NCI-H82 (cell line): ENCODE measurements at regions not wholly inside any gene's neighbourhood (a gene's known extent, or its start where the extent isn't known, plus 50 kb on each side); places are given as distances from the start of the nearest gene placed in this dataset.

Experiments
- DNase-seq: peaks from one replicate; lab custom pipeline; 2025; lab: John Stamatoyannopoulos, UW

- DNase-seq = no peak
Observed at GRCh38 chr7:52980129-52980528, 55.3 kb upstream of the POM121L12 start.

GRCh38 chr7:52973126-52973525, 62.3 kb upstream of the POM121L12 start:
- no peak for DNase-seq

- DNase-seq = no peak
Observed at GRCh38 chr7:52962402-52963076, 72.9 kb upstream of the POM121L12 start.

- DNase-seq = no peak
Observed at GRCh38 chr7:52961084-52961483, 74.3 kb upstream of the POM121L12 start.

GRCh38 chr7:52959878-52960660, 75.4 kb upstream of the POM121L12 start:
- no peak for DNase-seq

GRCh38 chr7:52959336-52959735, 76.1 kb upstream of the POM121L12 start:
- no peak for DNase-seq

GRCh38 chr7:52958621-52959140, 76.8 kb upstream of the POM121L12 start:
- no peak for DNase-seq

- no peak for DNase-seq
Observed at GRCh38 chr7:52956379-52956915, 79.0 kb upstream of the POM121L12 start.

- DNase-seq = no peak
Observed at GRCh38 chr7:52955522-52955921, 79.9 kb upstream of the POM121L12 start.

GRCh38 chr7:52944921-52945320, 90.5 kb upstream of the POM121L12 start:
- DNase-seq = no peak

GRCh38 chr7:52940481-52940880, 95.0 kb upstream of the POM121L12 start:
- DNase-seq = no peak

- no peak for DNase-seq
Observed at GRCh38 chr7:52938455-52939133, 96.8 kb upstream of the POM121L12 start.

- DNase-seq = peak; percentile 26
Observed at GRCh38 chr7:52936750-52937149, 98.7 kb upstream of the POM121L12 start.

GRCh38 chr7:52928591-52928990, 106.8 kb upstream of the POM121L12 start:
- no peak for DNase-seq

- DNase-seq = peak; percentile 18
Observed at GRCh38 chr7:52925332-52925731, 110.1 kb upstream of the POM121L12 start.

- no peak for DNase-seq
Observed at GRCh38 chr7:52920977-52921376, 114.5 kb upstream of the POM121L12 start.

GRCh38 chr7:52917982-52918578, 117.4 kb upstream of the POM121L12 start:
- DNase-seq = peak; percentile 13

GRCh38 chr7:52911795-52912194, 123.6 kb upstream of the POM121L12 start:
- no peak for DNase-seq

- DNase-seq = no peak
Observed at GRCh38 chr7:52911326-52911725, 124.1 kb upstream of the POM121L12 start.

GRCh38 chr7:52909935-52910334, 125.5 kb upstream of the POM121L12 start:
- DNase-seq = no peak

- DNase-seq = no peak
Observed at GRCh38 chr7:52909131-52909530, 126.3 kb upstream of the POM121L12 start.

- no peak for DNase-seq
Observed at GRCh38 chr7:52897713-52898112, 137.7 kb upstream of the POM121L12 start.
